HG02885 (cell line): ENCODE measurements at regions not wholly inside any gene's neighbourhood (a gene's known extent, or its start where the extent isn't known, plus 50 kb on each side); places are given as distances from the start of the nearest gene placed in this dataset.

Source experiments
- ATAC-seq: cut with Tn5 transposase; IDR thresholded peaks from one replicate; pipeline ENCODE4 v1.9.1; 2021; ENCODE audit warnings: mild to moderate bottlenecking; ENCODE audit not compliant: unreplicated experiment, poor library complexity

DNA sequence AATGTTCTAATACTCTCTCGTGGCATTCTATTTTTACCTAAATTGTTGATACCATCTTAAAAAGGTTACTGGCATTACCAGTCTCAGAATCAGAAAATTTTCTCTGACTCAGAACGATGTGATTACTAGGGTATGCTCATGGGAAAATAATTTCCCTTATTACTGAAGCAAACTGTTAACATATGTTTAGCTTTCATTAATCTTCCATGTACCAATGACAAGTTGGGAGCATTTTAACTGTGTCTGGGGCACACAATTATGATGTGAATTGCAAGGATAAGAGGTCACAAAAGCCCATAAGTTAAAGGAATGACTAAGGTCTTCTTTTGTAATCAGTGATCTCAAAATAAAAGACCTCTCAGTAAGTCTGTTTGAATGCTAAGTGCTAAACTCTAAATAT is 1254.6 kb downstream of the PCDH18 start:
- no peak for ATAC-seq

DNA sequence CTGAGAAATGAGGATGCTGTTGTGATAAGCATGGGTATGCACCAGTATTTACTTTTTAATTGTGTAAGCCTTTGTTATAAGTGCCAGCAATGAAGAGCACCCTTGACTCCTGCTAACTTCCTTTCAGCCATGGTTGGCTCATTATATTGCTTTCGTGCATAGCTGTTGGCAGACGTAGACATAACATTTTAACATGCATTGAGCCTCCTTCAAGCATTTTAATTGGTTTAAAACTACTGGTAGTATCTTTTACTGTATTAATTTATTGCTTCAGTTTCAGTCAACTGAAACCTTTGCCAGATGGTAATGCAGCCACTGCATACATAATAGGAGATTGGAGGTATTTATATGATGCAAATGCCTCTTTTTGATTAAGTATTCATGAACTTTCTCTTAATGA is 1285.4 kb downstream of the PCDH18 start:
- no peak for ATAC-seq

DNA sequence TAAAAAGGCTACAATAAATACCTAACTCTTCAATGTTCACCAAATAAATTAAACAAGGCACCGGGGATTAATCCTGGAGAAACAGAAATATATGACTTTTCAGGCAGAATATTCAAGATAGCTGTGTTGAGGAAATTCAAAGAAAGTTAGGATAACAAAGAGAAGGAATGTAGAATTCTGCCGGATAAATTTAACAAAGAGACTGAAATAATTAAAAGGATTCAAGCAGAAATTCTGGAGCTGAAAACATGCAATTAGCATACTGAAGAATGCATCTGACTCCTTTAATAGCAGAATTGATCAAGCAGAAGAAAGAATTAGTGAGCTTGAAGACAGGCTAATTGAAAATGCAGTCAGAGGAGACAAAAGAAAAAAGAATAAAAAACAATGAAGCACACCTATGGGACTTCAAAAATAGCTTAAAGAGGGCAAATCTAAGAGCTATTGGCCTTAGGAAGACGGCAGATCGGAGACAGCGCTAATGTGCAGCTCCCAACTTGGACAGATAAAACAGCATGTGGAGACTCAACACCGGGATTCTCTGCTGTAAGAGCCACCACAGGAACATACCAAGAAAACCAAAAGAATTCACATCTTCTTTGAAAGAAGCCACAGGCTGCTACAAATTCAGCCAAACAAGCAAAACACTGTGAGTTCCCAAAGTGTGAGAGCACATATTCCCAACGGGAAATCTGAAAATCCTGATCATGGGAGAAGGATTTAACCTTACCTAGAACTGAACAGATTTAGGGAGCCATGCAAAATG is 1290.9 kb downstream of the PCDH18 start:
- ATAC-seq, result no peak

DNA sequence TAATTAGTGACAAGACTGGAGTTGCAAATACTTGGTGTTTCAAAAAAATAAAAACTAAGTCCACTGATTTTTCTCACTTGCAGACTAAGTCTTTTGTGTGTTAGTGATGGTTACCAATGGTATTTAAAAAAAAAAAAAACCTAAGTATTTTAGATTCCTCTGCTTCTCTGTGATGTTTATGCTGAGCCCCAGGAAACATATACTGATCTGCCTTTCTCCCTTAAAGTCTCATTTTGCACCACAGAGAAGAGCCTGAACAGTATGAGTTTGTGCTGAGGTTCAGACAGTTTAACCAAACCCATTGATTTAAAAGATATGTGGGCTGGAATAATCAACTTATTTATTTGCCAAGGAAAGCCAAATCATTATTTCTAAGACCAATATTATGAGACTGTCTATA is 1305.0 kb downstream of the PCDH18 start:
- no peak for ATAC-seq

DNA sequence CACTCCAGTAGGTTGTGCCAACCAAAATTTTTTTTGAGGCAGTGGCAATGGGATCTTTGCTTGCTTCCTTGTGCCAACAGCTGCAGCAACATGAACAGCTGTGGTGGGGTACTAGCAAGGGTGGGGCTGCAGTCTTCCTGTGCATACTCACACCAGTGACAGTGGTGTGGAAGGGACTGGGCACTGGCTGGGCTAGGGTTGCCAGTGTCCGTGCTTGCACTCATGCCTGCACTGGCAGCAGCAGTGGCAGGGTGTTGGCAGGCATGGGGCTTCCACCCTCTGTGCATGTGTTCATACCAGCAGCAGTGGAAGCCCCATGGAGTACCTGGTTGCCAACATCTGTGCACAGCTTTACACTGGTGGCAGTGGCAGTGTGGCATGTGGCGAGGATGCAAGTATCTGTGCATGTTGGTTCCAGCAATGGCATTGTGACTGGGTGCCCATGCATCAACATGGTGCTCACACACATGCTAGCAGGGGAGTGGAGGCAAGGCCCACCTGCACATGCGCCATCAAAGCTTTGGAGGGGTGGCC is 1312.6 kb downstream of the PCDH18 start:
- ATAC-seq, result no peak

GRCh38 chr4:136203199-136203598 is 1329.1 kb downstream of the PCDH18 start:
- no peak for ATAC-seq

- ATAC-seq, result no peak
Observed at GRCh38 chr4:136198358-136198757, 1333.9 kb downstream of the PCDH18 start.

DNA sequence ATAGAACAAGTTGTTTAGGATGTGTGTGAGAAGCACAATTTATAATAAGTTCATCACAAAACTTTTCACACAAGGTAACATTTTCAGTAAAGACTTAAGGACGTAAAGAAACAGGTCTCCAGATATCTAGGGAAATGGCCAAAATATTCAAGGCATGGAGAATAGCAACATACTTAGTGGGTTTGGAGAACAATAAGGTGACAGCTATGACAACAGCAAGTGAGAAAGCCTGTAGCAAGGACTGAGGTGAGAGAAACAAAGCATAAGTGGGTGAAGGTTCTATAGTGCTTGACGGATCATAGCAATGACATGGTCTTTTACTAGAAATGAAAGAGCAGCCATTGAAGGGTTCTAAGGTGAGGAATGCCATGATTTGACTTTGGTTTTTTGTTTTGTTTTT is 1337.3 kb downstream of the PCDH18 start:
- no peak for ATAC-seq

DNA sequence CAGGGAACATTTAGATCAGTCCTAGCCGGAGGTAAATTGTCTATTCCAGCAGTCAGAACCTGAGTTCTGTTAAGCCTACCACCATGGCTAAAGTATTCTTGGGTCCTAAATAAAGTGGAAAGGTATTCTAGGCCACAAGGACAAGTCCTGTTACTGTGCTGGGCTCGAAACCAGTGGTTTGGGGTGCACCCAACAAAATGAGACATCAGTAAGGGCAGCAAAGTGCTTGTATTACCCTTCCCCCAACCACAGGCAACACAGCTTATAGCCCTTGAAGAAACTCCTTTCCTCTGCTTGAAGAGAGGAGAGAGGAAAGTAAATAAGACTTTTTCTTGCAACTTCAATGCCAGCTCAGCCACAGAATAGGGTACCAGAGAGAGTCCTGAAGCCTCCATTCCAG is 1345.6 kb downstream of the PCDH18 start:
- no peak for ATAC-seq

DNA sequence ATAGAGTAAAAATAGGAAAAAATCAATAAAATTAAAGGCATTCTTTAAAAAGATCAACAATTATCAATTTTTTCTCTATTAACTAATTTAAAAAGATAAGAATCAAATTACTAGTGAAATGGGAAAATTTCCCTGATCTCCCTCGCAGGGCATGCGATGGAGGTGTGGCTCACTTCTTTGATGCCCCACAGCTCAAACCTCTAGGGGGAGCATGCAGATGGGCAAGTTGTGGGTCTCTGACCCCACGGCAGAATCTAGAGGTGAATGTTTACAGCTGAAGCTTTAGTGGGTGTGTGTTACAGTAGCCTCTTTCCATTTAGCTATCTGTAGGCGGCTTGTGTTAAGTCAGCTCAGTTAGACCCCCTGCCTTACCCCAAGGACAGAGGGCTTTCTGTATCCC is 1348.8 kb downstream of the PCDH18 start:
- ATAC-seq, result no peak

DNA sequence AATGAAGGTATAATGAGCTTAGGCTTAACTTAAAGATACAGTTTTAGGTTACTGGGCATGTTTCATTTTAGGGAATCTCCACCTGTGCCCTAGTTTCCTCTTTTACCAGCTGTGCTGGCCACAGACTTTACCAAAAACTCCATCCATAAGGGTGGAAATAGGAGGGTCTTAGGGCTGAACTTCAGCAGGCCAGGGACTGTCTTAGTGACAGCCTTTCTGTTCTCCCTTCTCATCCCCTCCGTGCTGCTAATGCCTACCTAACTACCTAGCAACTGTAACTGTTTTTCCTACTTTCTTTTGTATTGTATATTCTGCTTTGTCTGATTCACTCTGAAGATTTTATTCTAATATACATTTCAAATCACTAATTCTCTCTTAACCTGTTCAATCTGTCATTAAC is 1375.3 kb downstream of the PCDH18 start:
- ATAC-seq, result no peak

- no peak for ATAC-seq
Observed at GRCh38 chr4:136150046-136150445, 1382.2 kb downstream of the PCDH18 start.

GRCh38 chr4:136136601-136137000 is 1395.7 kb downstream of the PCDH18 start:
- ATAC-seq, result no peak

GRCh38 chr4:136124251-136124745 is 1408.0 kb downstream of the PCDH18 start:
- no peak for ATAC-seq

GRCh38 chr4:136121426-136121825 is 1410.9 kb downstream of the PCDH18 start:
- no peak for ATAC-seq

DNA sequence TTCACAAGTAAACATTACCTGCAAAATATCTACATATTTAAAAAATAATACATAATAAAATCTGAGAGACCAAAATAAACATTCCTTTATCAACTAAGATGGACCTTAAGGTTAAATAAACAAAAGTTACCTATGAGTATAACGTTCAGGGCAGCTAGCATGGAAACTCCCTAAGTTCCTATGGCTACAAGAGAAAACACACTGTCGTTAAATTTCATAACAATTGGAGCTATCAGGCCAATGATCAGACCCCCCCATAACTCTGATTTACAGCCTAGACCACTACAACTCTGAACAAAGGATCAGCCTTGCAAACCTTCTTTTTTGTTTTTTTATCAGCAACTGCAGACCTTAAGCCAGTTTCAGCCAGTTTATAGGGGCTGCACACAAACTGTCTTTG is 1418.4 kb downstream of the PCDH18 start:
- no peak for ATAC-seq

DNA sequence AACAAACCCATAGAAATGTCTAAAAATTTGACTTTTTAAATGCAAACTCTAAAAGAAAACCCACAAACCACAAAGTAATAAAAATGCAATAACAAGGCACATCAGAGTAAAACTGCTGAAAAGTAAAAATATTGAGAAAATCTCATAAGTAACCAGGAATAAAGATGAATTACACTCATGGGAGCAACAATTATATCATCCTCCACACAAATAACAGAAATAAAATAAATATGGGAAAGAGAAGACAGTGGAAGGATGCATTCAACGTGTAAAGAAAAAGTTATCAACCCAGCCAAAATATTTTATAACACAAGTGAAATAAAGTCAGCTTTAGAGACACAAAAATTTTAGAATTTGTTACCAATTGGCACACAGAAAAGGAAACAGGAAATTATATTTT is 1420.2 kb downstream of the PCDH18 start:
- ATAC-seq, result no peak

DNA sequence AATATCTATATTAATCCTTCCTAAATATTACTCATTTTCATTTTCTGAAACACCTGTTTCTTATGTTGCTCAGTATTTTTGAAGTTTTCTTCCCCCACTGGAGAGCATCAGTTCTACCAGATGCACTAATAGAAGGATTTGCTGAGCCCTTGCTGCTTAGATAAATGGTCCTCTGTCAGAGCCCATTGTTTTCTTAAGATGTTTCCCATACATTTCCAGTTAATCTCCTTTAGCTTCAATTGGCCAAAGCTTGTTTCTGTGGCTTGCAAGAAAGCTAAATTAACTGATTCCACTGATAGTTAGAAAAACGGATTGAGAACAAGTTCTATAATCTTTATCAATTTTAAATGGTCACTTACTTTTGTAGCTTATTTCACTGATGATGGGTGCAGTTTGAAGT is 1425.5 kb downstream of the PCDH18 start:
- ATAC-seq, result no peak

DNA sequence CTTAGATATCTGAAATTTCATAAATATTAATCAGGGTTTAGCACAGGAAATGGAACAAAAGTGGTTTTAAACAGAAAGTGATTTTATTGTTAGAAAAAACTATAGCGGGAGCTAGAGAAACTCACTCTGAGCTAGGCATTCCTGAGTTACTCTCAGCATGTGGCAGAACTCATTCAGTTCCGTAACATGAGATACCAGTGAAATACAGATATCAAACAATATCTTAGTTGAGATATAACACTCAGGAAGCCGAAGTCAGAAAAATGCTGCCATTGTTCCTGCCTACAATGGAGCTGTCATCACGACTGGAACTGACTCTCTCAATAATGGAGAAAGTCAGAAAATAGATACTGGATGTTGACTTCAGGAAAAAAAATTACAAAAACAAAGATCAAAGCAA is 1428.7 kb downstream of the PCDH18 start:
- no peak for ATAC-seq

DNA sequence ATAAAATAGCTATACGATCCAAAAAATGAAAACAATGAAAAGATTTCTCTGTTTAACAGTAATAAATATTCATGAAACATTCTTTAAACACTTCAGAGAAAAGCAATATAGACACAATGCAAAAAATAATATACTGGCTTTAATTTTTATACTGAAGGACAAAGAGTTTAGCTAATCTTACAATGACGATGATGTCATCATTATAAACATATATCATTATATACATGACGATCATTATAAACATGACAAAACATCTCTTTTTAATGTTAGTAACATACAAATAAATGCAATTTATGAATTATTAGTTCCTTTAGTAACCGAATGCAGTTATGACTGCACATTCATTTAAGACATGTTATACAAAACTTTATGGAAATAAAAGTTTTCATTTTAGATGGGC is 1434.6 kb downstream of the PCDH18 start:
- no peak for ATAC-seq

GRCh38 chr4:136088211-136088867 is 1444.0 kb downstream of the PCDH18 start:
- ATAC-seq, result no peak

GRCh38 chr4:136078976-136079375 is 1453.3 kb downstream of the PCDH18 start:
- ATAC-seq, result no peak
